Ectodermal cell (in vitro differentiated cells): ENCODE measurements at regions not wholly inside any gene's neighbourhood (a gene's known extent, or its start where the extent isn't known, plus 50 kb on each side); places are given as distances from the start of the nearest gene placed in this dataset.

Source experiments
- H3K27ac ChIP-seq: 2 replicates; pipeline ENCODE4 v1.7.0; 2013; ENCODE audit warnings: mild to moderate bottlenecking, low read depth, low read length; ENCODE audit not compliant: insufficient read depth, poor library complexity, severe bottlenecking
- H3K27me3 ChIP-seq: 2 replicates; pipeline ENCODE4 v1.7.0; 2013; ENCODE audit warnings: mild to moderate bottlenecking, low read length; ENCODE audit not compliant: insufficient read depth, control insufficient read depth, poor library complexity, severe bottlenecking
- H3K36me3 ChIP-seq: one replicate; pipeline ENCODE4 v1.7.0; 2013; ENCODE audit warnings: low read length; ENCODE audit not compliant: control insufficient read depth, insufficient read depth
- H3K4me1 ChIP-seq: one replicate; pipeline ENCODE4 v1.7.0; 2013; ENCODE audit warnings: low read length; ENCODE audit not compliant: control insufficient read depth, insufficient read depth
- H3K4me3 ChIP-seq: 2 replicates; pipeline ENCODE4 v1.7.0; 2013; ENCODE audit warnings: low read depth, low read length, control low read depth; ENCODE audit not compliant: insufficient read depth
- H3K9me3 ChIP-seq: 2 replicates; pipeline ENCODE4 v1.7.0; 2013; ENCODE audit warnings: mild to moderate bottlenecking, low read length, moderate library complexity; ENCODE audit not compliant: control insufficient read depth
- WGBS, 2 experiments: methylation state at CpG; one replicate each; pipeline ENCODE4 v1.1.7; 2013; ENCODE audit warnings: missing lambda C conversion rate in 2 of 2; 5-methylcytosine and 5-hydroxymethylcytosine counted together

DNA sequence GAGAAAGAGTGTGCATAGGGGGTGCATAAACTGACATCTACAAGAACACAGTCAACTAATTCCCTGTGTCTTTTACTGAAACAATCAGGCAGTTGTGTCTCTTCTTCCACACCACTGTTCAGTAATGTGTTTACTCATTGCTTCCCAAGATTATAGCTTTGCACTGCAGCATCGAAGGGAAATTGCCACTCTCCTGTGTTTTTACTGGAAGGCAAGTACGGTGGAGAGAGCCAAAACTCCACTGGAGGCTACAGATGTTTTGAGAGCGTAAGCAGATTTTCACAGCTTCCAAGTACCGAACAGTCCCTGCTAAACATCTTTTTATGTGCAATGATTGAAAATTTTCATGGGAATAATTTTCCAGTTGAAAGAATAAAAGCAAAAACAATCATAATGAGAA, 510.5 kb upstream of the AKR1E2 start:
- Histone ChIP-seq H3K4me1 (no peaks in the 10 kb centered on the region), H3K36me3 (no peaks in the 10 kb centered on the region), H3K27me3 (no peaks in the 10 kb centered on the region), H3K9me3 (no peaks in the 10 kb centered on the region), H3K27ac (no peak overlapping the region), H3K4me3 (no peak overlapping the region)
- 90 to 91% methylated on average over 4 of the region's 4 CpGs for WGBS, 2 experiments

GRCh38 chr10:4313051-4313450, 513.0 kb upstream of the AKR1E2 start:
- Histone ChIP-seq H3K27me3 (no peaks in the 10 kb centered on the region), H3K9me3 (no peaks in the 10 kb centered on the region), H3K36me3 (no peaks in the 10 kb centered on the region), H3K27ac (no peak overlapping the region), H3K4me1 (no peaks in the 10 kb centered on the region), H3K4me3 (no peak overlapping the region)
- 82 to 83% methylated on average over 3 of the region's 3 CpGs for WGBS, 2 experiments

GRCh38 chr10:4312051-4312835, 513.8 kb upstream of the AKR1E2 start:
- H3K9me3 ChIP-seq, result no peaks in the 10 kb centered on the region
- no peak overlapping the region for H3K4me3 ChIP-seq
- WGBS, 2 experiments, result 91 to 100% methylated on average over 2 to 3 of the region's 4 CpGs
- no peak overlapping the region for H3K27ac ChIP-seq
- H3K36me3 ChIP-seq, result no peaks in the 10 kb centered on the region
- no peaks in the 10 kb centered on the region for H3K4me1 ChIP-seq
- no peaks in the 10 kb centered on the region for H3K27me3 ChIP-seq

DNA sequence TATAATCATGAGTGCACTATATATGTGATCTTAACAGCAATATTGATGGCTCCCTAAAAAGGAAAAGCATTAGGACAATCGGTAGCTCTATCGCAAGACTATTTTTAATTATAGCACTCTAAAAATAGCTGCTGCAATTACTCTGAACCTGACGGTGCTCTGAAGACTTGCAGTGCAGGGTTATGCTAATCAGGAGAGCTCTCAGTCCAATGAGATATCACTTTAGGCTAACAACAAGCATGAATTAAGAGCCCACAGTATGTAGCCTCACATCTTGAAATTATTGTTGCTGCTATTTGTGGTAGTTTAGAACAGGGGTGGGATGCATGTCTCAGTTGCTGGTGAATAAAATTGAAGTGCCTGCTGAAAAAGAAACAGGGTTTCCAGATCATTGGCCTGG, 515.8 kb upstream of the AKR1E2 start:
- Histone ChIP-seq H3K27ac (no peak overlapping the region), H3K27me3 (no peaks in the 10 kb centered on the region), H3K4me3 (no peak overlapping the region), H3K9me3 (no peaks in the 10 kb centered on the region), H3K4me1 (no peaks in the 10 kb centered on the region), H3K36me3 (no peaks in the 10 kb centered on the region)
- WGBS, 2 experiments, result 90 to 96% methylated on average over 3 of the region's 3 CpGs

- H3K4me1 ChIP-seq, result peaks cover 3% of the 10 kb centered on the region
- no peaks in the 10 kb centered on the region for H3K9me3 ChIP-seq
- WGBS, 2 experiments, result 94 to 96% methylated on average over 1 of the region's 1 CpG
- no peak overlapping the region for H3K4me3 ChIP-seq
- no peaks in the 10 kb centered on the region for H3K36me3 ChIP-seq
- no peak overlapping the region for H3K27ac ChIP-seq
- H3K27me3 ChIP-seq, result no peaks in the 10 kb centered on the region
These were observed 518.1 kb upstream of the AKR1E2 start for GRCh38 chr10:4307910-4308309.

DNA sequence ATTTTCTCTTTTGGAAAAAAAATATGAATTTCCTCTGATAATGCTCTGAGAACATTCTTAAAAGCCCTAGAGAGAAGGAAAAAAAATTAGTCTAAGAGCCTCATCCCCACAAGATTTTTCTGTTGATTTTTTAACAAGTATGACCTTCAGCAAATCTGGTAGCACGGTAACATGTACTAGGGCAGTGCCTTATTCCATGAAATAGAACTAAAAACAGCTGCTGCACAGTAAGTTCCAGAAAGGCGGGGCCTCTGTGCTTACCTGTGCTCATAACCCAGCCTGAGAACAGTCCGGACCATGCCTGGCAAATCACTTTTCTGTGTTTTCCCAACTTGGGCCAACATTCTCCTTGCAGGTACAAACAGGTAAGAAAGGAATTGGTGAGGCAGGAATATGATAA, 519.1 kb upstream of the AKR1E2 start:
- no peak overlapping the region for H3K27ac ChIP-seq
- H3K36me3 ChIP-seq, result no peaks in the 10 kb centered on the region
- no peak overlapping the region for H3K4me3 ChIP-seq
- peaks cover 7% of the 10 kb centered on the region for H3K4me1 ChIP-seq
- no peaks in the 10 kb centered on the region for H3K27me3 ChIP-seq
- WGBS, 2 experiments, result 95 to 97% methylated on average over 3 of the region's 3 CpGs
- no peaks in the 10 kb centered on the region for H3K9me3 ChIP-seq

DNA sequence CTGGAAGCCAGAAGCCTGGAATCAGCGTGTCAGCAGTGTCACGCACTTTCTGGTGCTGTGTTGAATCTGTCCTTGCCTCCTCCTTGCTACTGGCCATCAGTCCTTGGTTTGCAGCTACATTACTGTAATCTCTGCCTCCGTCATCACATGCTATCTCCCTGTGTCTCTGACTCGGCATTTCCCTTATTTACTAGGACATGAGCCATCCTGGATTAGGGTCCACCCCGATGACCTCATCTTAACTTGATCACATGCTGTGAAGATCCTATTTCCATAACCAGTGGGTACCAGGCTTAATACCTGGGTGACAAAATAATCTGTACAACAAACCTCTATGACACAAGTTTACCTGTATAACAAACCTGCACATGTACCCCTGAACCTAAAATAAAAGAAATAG, 518.0 kb upstream of the KLF6 start:
- WGBS, 2 experiments, result 87 to 91% methylated on average over 5 of the region's 5 CpGs
- Histone ChIP-seq H3K4me1 (peaks cover 7% of the 10 kb centered on the region), H3K36me3 (no peaks in the 10 kb centered on the region), H3K4me3 (no peak overlapping the region), H3K9me3 (no peaks in the 10 kb centered on the region), H3K27ac (no peak overlapping the region), H3K27me3 (no peaks in the 10 kb centered on the region)

GRCh38 chr10:4301291-4302045, 516.5 kb upstream of the KLF6 start:
- 92 to 100% methylated on average over 2 to 4 of the region's 6 CpGs for WGBS, 2 experiments
- no peaks in the 10 kb centered on the region for H3K27me3 ChIP-seq
- no peak overlapping the region for H3K4me3 ChIP-seq
- no peaks in the 10 kb centered on the region for H3K36me3 ChIP-seq
- H3K4me1 ChIP-seq, result peaks cover 7% of the 10 kb centered on the region
- H3K27ac ChIP-seq, result no peak overlapping the region
- H3K9me3 ChIP-seq, result no peaks in the 10 kb centered on the region

GRCh38 chr10:4296161-4296560, 511.2 kb upstream of the KLF6 start:
- WGBS, 2 experiments, result 63 to 67% methylated on average over 5 of the region's 5 CpGs
- no peak overlapping the region for H3K4me3 ChIP-seq

DNA sequence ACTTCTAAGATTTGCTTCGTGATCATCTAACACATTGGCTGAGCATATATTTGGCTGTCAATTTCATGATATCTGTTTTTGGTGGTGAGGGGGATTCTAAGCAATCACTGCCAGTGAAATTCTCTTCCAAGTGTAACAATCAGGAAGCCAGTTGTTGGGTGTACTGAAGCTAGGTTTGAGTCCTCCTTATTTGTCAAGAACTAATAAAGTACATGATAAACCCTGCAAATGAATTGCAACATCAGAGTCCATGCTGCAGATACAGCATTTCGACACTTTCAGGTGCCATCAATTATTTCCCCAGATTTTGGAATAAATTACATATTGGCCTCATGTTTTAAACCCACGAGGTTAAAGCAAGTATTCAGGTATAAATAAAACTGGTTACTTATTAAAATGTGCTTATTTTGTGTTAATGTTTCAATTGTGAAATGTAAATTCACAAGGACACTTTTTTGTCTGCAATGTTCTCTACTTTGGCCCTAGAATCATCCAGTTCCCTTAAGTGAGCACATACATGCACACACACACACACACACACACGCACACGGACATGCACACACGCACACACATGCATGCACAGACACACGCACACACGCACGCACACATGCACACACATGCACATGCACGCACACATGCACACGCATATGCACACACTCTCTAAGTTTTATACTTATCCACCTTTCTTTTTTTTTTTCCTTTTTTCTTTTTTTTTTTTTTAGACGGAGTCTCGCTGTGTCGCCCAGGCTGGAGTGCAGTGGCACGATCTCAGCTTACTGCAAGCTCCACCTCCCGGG, 510.2 kb upstream of the KLF6 start:
- no peak overlapping the region for H3K27ac ChIP-seq
- no peaks in the 10 kb centered on the region for H3K36me3 ChIP-seq
- H3K4me3 ChIP-seq, result no peak overlapping the region
- no peaks in the 10 kb centered on the region for H3K4me1 ChIP-seq
- H3K27me3 ChIP-seq, result no peaks in the 10 kb centered on the region
- WGBS, 2 experiments, result 93 to 94% methylated on average over 15 to 16 of the region's 16 CpGs
- no peaks in the 10 kb centered on the region for H3K9me3 ChIP-seq

More at GRCh38 chr10:4296161-4296560, 511.2 kb upstream of the KLF6 start:
- Histone ChIP-seq H3K36me3 (no peaks in the 10 kb centered on the region), H3K9me3 (no peaks in the 10 kb centered on the region), H3K27ac (no peak overlapping the region), H3K4me1 (no peaks in the 10 kb centered on the region), H3K27me3 (no peaks in the 10 kb centered on the region)
